Liver (tissue), 8 donors: ENCODE measurements at regions not wholly inside any gene's neighbourhood (a gene's known extent, or its start where the extent isn't known, plus 50 kb on each side); places are given as distances from the start of the nearest gene placed in this dataset.

ENCODE experiments used
- DNase-seq: peaks from one replicate; pipeline ENCODE4 v3.0.0-alpha.2; 2017; ENCODE audit warnings: low spot score
- H3K27ac ChIP-seq, 2 donors: one replicate each; pipeline ENCODE4 v1.7.0; 2013; ENCODE audit warnings: inconsistent platforms in 2 of 2, low read length in 2 of 2, control low read depth in 1 of 2, low read depth in 1 of 2, mild to moderate bottlenecking in 1 of 2
- H3K27me3 ChIP-seq, 4 donors: one replicate each; pipeline versions ENCODE4 v1.6.1 to v1.7.0; 2013; ENCODE audit warnings: low read length in 3 of 4, inconsistent platforms in 1 of 4, mild to moderate bottlenecking in 1 of 4, moderate library complexity in 1 of 4; ENCODE audit not compliant: control insufficient read depth in 4 of 4, insufficient read depth in 4 of 4
- H3K36me3 ChIP-seq, 4 donors: one replicate each; pipeline versions ENCODE4 v1.6.1 to v1.7.0; 2013; ENCODE audit warnings: low read length in 3 of 4, mild to moderate bottlenecking in 3 of 4, low read depth in 1 of 4, moderate library complexity in 1 of 4; ENCODE audit not compliant: control insufficient read depth in 4 of 4, insufficient read depth in 3 of 4
- H3K4me1 ChIP-seq, 4 donors: one replicate each; pipeline versions ENCODE4 v1.6.1 to v1.7.0; 2013; ENCODE audit warnings: low read length in 3 of 4, mild to moderate bottlenecking in 3 of 4, moderate library complexity in 1 of 4; ENCODE audit not compliant: control insufficient read depth in 4 of 4, insufficient read depth in 4 of 4
- H3K4me3 ChIP-seq, 3 donors: one replicate each; pipeline versions ENCODE4 v1.6.1 to v1.7.0; 2013; ENCODE audit warnings: low read length in 3 of 3, control low read depth in 1 of 3, low read depth in 1 of 3, mild to moderate bottlenecking in 1 of 3
- H3K9ac ChIP-seq, 2 donors: one replicate each; pipeline ENCODE4 v1.7.0; 2013; ENCODE audit warnings: low read length in 2 of 2, mild to moderate bottlenecking in 2 of 2, moderate library complexity in 2 of 2, control low read depth in 1 of 2, low read depth in 1 of 2
- H3K9me3 ChIP-seq, 4 donors: one replicate each; pipeline versions ENCODE4 v1.6.1 to v1.7.0; 2013; ENCODE audit warnings: low read length in 3 of 4; ENCODE audit not compliant: control insufficient read depth in 4 of 4
- EGR1 ChIP-seq, 2 donors: IDR thresholded peaks; 2 replicates each; pipeline ENCODE4 v1.6.1; 2016 to 2018; ENCODE audit warnings: antibody characterized with exemption in 2 of 2, low read depth in 2 of 2
- FOXA1 ChIP-seq: IDR thresholded peaks from 2 replicates; pipeline ENCODE4 v1.6.1; 2016; ENCODE audit warnings: antibody characterized with exemption
- FOXA2 ChIP-seq: IDR thresholded peaks from 2 replicates; pipeline ENCODE4 v1.6.1; 2016; ENCODE audit warnings: antibody characterized with exemption
- GABPA ChIP-seq, 2 donors: IDR thresholded peaks in 1 of 2; conservative IDR thresholded peaks in 1 of 2; 2 replicates each; pipeline ENCODE4 v1.6.1; 2016; ENCODE audit warnings: antibody characterized with exemption in 2 of 2, mild to moderate bottlenecking in 1 of 2, moderate library complexity in 1 of 2
- HNF4A ChIP-seq, 2 donors: conservative IDR thresholded peaks; 2 replicates each; pipeline ENCODE4 v1.6.1; 2016; ENCODE audit warnings: antibody characterized with exemption in 2 of 2, mild to moderate bottlenecking in 2 of 2
- JUND ChIP-seq, 2 donors: IDR thresholded peaks; 2 replicates each; pipeline ENCODE4 v1.6.1; 2016; ENCODE audit warnings: antibody characterized with exemption in 2 of 2
- NR2F2 ChIP-seq: IDR thresholded peaks from 2 replicates; pipeline ENCODE4 v1.6.1; 2016; ENCODE audit warnings: antibody characterized with exemption
- RAD21 ChIP-seq, 2 donors: IDR thresholded peaks; 2 replicates each; pipeline ENCODE4 v1.6.1; 2016; ENCODE audit warnings: antibody characterized with exemption in 2 of 2, mild to moderate bottlenecking in 2 of 2
- RXRA ChIP-seq, 2 donors: IDR thresholded peaks; 2 replicates each; pipeline ENCODE4 v1.6.1; 2017 to 2018; ENCODE audit warnings: antibody characterized with exemption in 2 of 2, mild to moderate bottlenecking in 1 of 2
- SP1 ChIP-seq: IDR thresholded peaks from 2 replicates; pipeline ENCODE4 v1.6.1; 2018; ENCODE audit warnings: antibody characterized with exemption, mild to moderate bottlenecking
- TAF1 ChIP-seq: conservative IDR thresholded peaks from 2 replicates; pipeline ENCODE4 v1.6.1; 2016; ENCODE audit warnings: antibody characterized with exemption, mild to moderate bottlenecking
- YY1 ChIP-seq: IDR thresholded peaks from 2 replicates; pipeline ENCODE4 v1.6.1; 2016; ENCODE audit warnings: antibody characterized with exemption, mild to moderate bottlenecking
- WGBS: extraction: QIAGEN DNeasy Blood & Tissue Kit; methylation state at CpG from one replicate; pipeline ENCODE4 v1.1.7; 2013; 5-methylcytosine and 5-hydroxymethylcytosine counted together
- TF ChIP-seq, protein P1 (sequence below): IDR thresholded peaks from 2 replicates; pipeline ENCODE4 v1.6.1; 2016; ENCODE audit warnings: antibody characterized with exemption
- TF ChIP-seq, protein P2 (sequence below): IDR thresholded peaks from 2 replicates; pipeline ENCODE4 v1.6.1; 2016; ENCODE audit warnings: antibody characterized with exemption
- TF ChIP-seq, protein P3 (sequence below): IDR thresholded peaks from 2 replicates; pipeline ENCODE4 v1.6.1; 2016; ENCODE audit warnings: antibody characterized with exemption
- TF ChIP-seq, protein P4 (sequence below): fragments of 150-350 bp; IDR thresholded peaks from 2 replicates; pipeline ENCODE4 v1.5.1; 2017; ENCODE audit warnings: improper control_type of control experiment, low read depth, low read length; ENCODE audit not compliant: missing input control
- donor health status: healthy.
- donor health status: healthy.
- donor health status: healthy.
- donor health status: healthy.
- donor health status: healthy.

DNA sequence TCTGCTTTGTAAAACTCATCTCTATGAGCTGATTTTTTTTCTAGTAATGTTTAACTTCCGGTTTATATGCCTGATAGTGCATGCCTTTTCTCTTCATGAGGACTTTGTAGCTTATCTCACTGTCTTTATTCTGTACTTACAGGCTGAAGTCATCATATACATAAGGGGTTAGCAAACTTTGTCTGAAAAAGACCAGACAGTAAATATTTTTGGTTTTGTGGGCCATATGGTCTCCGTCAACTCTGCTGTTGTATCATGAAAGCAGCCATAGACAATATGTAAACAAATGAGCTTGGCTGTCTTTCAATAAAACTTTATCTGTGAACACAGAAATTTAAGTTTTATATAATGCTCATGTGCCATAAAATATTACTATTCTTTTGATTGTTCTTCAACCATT lies 172.1 kb downstream of the GXYLT1 start:
- TF ChIP-seq RAD21 (IDR thresholded peaks at IDR 0.05) (no peak), RXRA (IDR thresholded peaks at IDR 0.05) (no peak), TAF1 (no peak), GABPA (IDR thresholded peaks at IDR 0.05 in 1 of 2, conservative IDR thresholded peaks at IDR 0.05 in 1 of 2) (no peak)
- TF ChIP-seq, protein P1, sequence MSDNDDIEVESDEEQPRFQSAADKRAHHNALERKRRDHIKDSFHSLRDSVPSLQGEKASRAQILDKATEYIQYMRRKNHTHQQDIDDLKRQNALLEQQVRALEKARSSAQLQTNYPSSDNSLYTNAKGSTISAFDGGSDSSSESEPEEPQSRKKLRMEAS: no peak
- DNase-seq: no peak

DNA sequence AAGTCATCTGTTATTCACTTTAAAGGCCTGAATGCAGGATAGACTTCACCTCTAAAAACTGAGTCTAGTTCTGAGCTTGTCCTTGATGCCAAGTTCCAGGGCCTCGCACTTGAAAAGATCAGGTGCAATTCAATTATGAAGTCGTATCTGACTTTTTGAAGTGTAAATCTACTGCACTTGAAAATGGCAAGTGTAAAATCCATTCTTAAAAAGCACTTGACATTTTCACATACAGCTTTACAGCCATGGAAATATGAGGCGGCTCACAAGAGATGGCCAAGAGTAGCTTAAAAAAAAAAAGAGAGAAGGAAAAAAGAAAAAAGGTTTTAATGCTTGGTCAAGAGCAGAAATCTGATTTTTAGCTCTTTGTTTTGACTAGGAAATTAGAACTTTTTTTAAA lies 172.5 kb downstream of the GXYLT1 start:
- H3K27ac ChIP-seq: no peak overlapping the region
- no peaks in the 10 kb centered on the region for H3K27me3 ChIP-seq
- no peak overlapping the region for H3K9ac ChIP-seq
- TF ChIP-seq, protein P2, sequence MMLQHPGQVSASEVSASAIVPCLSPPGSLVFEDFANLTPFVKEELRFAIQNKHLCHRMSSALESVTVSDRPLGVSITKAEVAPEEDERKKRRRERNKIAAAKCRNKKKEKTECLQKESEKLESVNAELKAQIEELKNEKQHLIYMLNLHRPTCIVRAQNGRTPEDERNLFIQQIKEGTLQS: no peak
- TF ChIP-seq JUND (IDR thresholded peaks at IDR 0.05) (no peak), HNF4A (conservative IDR thresholded peaks at IDR 0.05) (no peak), FOXA1 (no peak), EGR1 (IDR thresholded peaks at IDR 0.05; ENCODE audit: low read depth in 2 of 2) (no peak), SP1 (no peak), TAF1 (no peak), GABPA (IDR thresholded peaks at IDR 0.05 in 1 of 2, conservative IDR thresholded peaks at IDR 0.05 in 1 of 2) (no peak), YY1 (no peak), NR2F2 (no peak), RAD21 (IDR thresholded peaks at IDR 0.05) (no peak)
- TF ChIP-seq, protein P3, sequence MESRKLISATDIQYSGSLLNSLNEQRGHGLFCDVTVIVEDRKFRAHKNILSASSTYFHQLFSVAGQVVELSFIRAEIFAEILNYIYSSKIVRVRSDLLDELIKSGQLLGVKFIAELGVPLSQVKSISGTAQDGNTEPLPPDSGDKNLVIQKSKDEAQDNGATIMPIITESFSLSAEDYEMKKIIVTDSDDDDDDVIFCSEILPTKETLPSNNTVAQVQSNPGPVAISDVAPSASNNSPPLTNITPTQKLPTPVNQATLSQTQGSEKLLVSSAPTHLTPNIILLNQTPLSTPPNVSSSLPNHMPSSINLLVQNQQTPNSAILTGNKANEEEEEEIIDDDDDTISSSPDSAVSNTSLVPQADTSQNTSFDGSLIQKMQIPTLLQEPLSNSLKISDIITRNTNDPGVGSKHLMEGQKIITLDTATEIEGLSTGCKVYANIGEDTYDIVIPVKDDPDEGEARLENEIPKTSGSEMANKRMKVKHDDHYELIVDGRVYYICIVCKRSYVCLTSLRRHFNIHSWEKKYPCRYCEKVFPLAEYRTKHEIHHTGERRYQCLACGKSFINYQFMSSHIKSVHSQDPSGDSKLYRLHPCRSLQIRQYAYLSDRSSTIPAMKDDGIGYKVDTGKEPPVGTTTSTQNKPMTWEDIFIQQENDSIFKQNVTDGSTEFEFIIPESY: no peak
- TF ChIP-seq, protein P1: no peak
- TF ChIP-seq, protein P4, sequence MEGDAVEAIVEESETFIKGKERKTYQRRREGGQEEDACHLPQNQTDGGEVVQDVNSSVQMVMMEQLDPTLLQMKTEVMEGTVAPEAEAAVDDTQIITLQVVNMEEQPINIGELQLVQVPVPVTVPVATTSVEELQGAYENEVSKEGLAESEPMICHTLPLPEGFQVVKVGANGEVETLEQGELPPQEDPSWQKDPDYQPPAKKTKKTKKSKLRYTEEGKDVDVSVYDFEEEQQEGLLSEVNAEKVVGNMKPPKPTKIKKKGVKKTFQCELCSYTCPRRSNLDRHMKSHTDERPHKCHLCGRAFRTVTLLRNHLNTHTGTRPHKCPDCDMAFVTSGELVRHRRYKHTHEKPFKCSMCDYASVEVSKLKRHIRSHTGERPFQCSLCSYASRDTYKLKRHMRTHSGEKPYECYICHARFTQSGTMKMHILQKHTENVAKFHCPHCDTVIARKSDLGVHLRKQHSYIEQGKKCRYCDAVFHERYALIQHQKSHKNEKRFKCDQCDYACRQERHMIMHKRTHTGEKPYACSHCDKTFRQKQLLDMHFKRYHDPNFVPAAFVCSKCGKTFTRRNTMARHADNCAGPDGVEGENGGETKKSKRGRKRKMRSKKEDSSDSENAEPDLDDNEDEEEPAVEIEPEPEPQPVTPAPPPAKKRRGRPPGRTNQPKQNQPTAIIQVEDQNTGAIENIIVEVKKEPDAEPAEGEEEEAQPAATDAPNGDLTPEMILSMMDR: no peak
- H3K36me3 ChIP-seq: no peaks in the 10 kb centered on the region
- DNase-seq: no peak
- H3K4me1 ChIP-seq: no peaks in the 10 kb centered on the region
- H3K4me3 ChIP-seq: no peak overlapping the region
- no peaks in the 10 kb centered on the region for H3K9me3 ChIP-seq
- 82% methylated on average over 3 of the region's 3 CpGs for WGBS

More for the DNA sequence above, 172.1 kb downstream of the GXYLT1 start:
- Histone ChIP-seq H3K4me1 (no peaks in the 10 kb centered on the region), H3K9me3 (no peaks in the 10 kb centered on the region), H3K27ac (no peak overlapping the region), H3K36me3 (no peaks in the 10 kb centered on the region), H3K4me3 (no peak overlapping the region), H3K27me3 (no peaks in the 10 kb centered on the region), H3K9ac (no peak overlapping the region)
- WGBS: 80% methylated on average over 2 of the region's 2 CpGs

DNA sequence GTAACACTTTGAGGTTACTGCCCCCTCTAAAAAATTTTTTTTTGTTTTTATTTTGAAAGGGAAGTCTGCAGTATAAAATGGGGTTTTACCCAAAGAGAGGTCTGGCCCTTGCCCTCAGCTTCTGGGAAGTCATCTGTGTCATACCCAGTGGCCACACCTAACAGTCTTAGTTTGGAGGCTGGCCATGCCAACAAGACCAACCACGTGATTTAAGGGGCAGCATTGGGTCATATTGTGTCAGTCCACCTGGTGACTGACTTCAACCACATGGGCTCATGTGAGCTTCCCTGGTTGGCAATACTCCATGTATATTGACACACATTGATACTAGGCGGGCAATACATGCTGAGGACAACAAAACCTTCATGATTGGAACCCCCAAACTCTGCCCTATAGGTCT lies 173.9 kb downstream of the GXYLT1 start:
- Histone ChIP-seq H3K4me1 (no peaks in the 10 kb centered on the region), H3K9me3 (no peaks in the 10 kb centered on the region), H3K4me3 (no peak overlapping the region), H3K9ac (no peak overlapping the region), H3K36me3 (no peaks in the 10 kb centered on the region), H3K27ac (no peak overlapping the region), H3K27me3 (no peaks in the 10 kb centered on the region)
- TF ChIP-seq, protein P3: no peak
- TF ChIP-seq JUND (IDR thresholded peaks at IDR 0.05) (no peak), YY1 (no peak), EGR1 (IDR thresholded peaks at IDR 0.05; ENCODE audit: low read depth in 2 of 2) (no peak), RXRA (IDR thresholded peaks at IDR 0.05) (no peak), FOXA2 (no peak), NR2F2 (no peak)
- TF ChIP-seq, protein P2: no peak
- no peak for DNase-seq
- 83% methylated on average over 2 of the region's 2 CpGs for WGBS
